ENCODE measurements at regions not wholly inside any gene's neighbourhood (a gene's known extent, or its start where the extent isn't known, plus 50 kb on each side); places are given as distances from the start of the nearest gene placed in this dataset.

GRCh38 chr2:38224821-38225437 lies 149.0 kb upstream of the CYP1B1 start:
- H3K36me3 ChIP-seq (ENCODE audit: insufficient read depth, low read length): no peaks in the 10 kb centered on the region
- no peak overlapping the region for H3K4me2 ChIP-seq (ENCODE audit: low read length)
- no peaks in the 10 kb centered on the region for H3K79me2 ChIP-seq (replicated peaks; ENCODE audit: insufficient read depth, low read length)
- no peak overlapping the region for H3K4me3 ChIP-seq (ENCODE audit: low read length)
- H3K9me3 ChIP-seq (ENCODE audit: low read length): no peaks in the 10 kb centered on the region
- no peaks in the 10 kb centered on the region for H4K20me1 ChIP-seq (ENCODE audit: insufficient read depth)
- H3K9me2 ChIP-seq (ENCODE audit: insufficient read depth, low read length): no peaks in the 10 kb centered on the region
- H3F3A ChIP-seq (ENCODE audit: insufficient read depth, low read length, poor library complexity, severe bottlenecking): no peaks in the 10 kb centered on the region
- TF ChIP-seq POLR2AphosphoS5 (IDR thresholded peaks at IDR 0.05) (no peak), SMC3 (conservative IDR thresholded peaks at IDR 0.05; ENCODE audit: poor library complexity) (no peak), TAF1 (IDR thresholded peaks at IDR 0.05; ENCODE audit: low read depth) (no peak), CTCF (IDR thresholded peaks at IDR 0.05; ENCODE audit: poor library complexity, severe bottlenecking) (no peak), REST (IDR thresholded peaks at IDR 0.05; ENCODE audit: borderline replicate concordance) (no peak), RAD21 (conservative IDR thresholded peaks at IDR 0.05) (no peak), EZH2 (IDR thresholded peaks at IDR 0.05; ENCODE audit: borderline replicate concordance, insufficient read depth, low read length, poor library complexity, severe bottlenecking) (no peak), EP300 (conservative IDR thresholded peaks at IDR 0.05; ENCODE audit: poor library complexity, severe bottlenecking) (no peak), MXI1 (conservative IDR thresholded peaks at IDR 0.05; ENCODE audit: poor library complexity, severe bottlenecking) (no peak)
- no peak overlapping the region for H2AFZ ChIP-seq (ENCODE audit: low read depth, low read length)
- H3K9ac ChIP-seq (ENCODE audit: low read length): no peak overlapping the region
- no peaks in the 10 kb centered on the region for H3K27me3 ChIP-seq (ENCODE audit: insufficient read depth, low read depth, low read length)
- no peak overlapping the region for H3K27ac ChIP-seq (ENCODE audit: low read length)

- Histone ChIP-seq H3K9me3 (ENCODE audit: low read length) (no peaks in the 10 kb centered on the region), H4K20me1 (ENCODE audit: insufficient read depth) (no peaks in the 10 kb centered on the region), H3K9me2 (ENCODE audit: insufficient read depth, low read length) (no peaks in the 10 kb centered on the region), H3K79me2 (replicated peaks; ENCODE audit: insufficient read depth, low read length) (no peaks in the 10 kb centered on the region), H3K27ac (ENCODE audit: low read length) (no peak overlapping the region), H3K36me3 (ENCODE audit: insufficient read depth, low read length) (no peaks in the 10 kb centered on the region), H3K4me2 (ENCODE audit: low read length) (no peak overlapping the region), H3K9ac (ENCODE audit: low read length) (no peak overlapping the region), H3K4me3 (ENCODE audit: low read length) (no peak overlapping the region), H3F3A (ENCODE audit: insufficient read depth, low read length, poor library complexity, severe bottlenecking) (no peaks in the 10 kb centered on the region), H3K27me3 (ENCODE audit: insufficient read depth, low read depth, low read length) (no peaks in the 10 kb centered on the region), H2AFZ (ENCODE audit: low read depth, low read length) (no peak overlapping the region)
- TF ChIP-seq RAD21 (conservative IDR thresholded peaks at IDR 0.05) (no peak), CTCF (IDR thresholded peaks at IDR 0.05; ENCODE audit: poor library complexity, severe bottlenecking) (no peak), MXI1 (conservative IDR thresholded peaks at IDR 0.05; ENCODE audit: poor library complexity, severe bottlenecking) (no peak), SMC3 (conservative IDR thresholded peaks at IDR 0.05; ENCODE audit: poor library complexity) (no peak), REST (IDR thresholded peaks at IDR 0.05; ENCODE audit: borderline replicate concordance) (no peak), POLR2AphosphoS5 (IDR thresholded peaks at IDR 0.05) (no peak), EZH2 (IDR thresholded peaks at IDR 0.05; ENCODE audit: borderline replicate concordance, insufficient read depth, low read length, poor library complexity, severe bottlenecking) (no peak), EP300 (conservative IDR thresholded peaks at IDR 0.05; ENCODE audit: poor library complexity, severe bottlenecking) (no peak), TAF1 (IDR thresholded peaks at IDR 0.05; ENCODE audit: low read depth) (no peak)
Observed at GRCh38 chr2:38224181-38224580, 148.2 kb upstream of the CYP1B1 start.
